Uterus (tissue), 2 donors: ENCODE measurements at regions not wholly inside any gene's neighbourhood (a gene's known extent, or its start where the extent isn't known, plus 50 kb on each side); places are given as distances from the start of the nearest gene placed in this dataset.

Source experiments
- CTCF ChIP-seq, 4 experiments: fragments of 200-600 bp in 2 of 4; fragments of 450-650 bp in 2 of 4; sonication (generic) in 2 of 4; IDR thresholded peaks; one replicate each; pipeline ENCODE4 v1.5.1; 2016 to 2019; ENCODE audit warnings: antibody characterized with exemption in 4 of 4, mild to moderate bottlenecking in 2 of 4, moderate library complexity in 1 of 4
- POLR2A ChIP-seq, 2 donors: fragments of 450-650 bp; IDR thresholded peaks; one replicate each; pipeline ENCODE4 v1.6.1; 2016; ENCODE audit warnings: antibody characterized with exemption in 2 of 2, mild to moderate bottlenecking in 1 of 2, moderate library complexity in 1 of 2

DNA sequence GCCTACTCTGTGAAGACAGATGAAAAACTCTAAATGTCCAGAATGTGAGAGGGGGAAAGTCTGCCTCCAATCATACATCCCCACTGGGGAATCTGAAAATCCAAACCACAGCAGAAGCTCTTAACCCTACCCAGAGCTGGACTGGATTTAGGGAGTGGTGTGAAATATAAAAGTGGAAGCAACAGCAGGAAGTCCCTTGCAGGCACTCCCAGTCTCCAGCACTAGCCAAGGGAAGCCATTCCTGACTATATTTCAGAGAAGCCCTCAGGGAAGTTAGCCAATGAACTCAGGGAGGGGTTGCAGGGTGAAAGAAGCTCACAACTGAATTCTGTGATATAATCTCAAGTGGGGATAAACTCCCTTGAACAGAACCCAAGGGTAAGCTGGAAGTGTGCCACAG lies 51.5 kb downstream of the CRPPA start:
- TF ChIP-seq CTCF (IDR thresholded peaks at IDR 0.05): no peak
- TF ChIP-seq POLR2A (IDR thresholded peaks at IDR 0.05): no peak
